UCSD-AML1 (cell line): ENCODE measurements at regions not wholly inside any gene's neighbourhood (a gene's known extent, or its start where the extent isn't known, plus 50 kb on each side); places are given as distances from the start of the nearest gene placed in this dataset.
"Not testable (repeated sequence)": the region's sequence is repeated elsewhere in the genome, so short reads cannot be mapped to it uniquely, and the experiment has no call there.

Experiments
- DNase-seq: peaks from one replicate; lab custom pipeline; 2025; ENCODE audit not compliant: unreplicated experiment; lab: John Stamatoyannopoulos, UW

GRCh38 chrX:13188731-13189309, 131.0 kb downstream of the ATXN3L start:
- no peak for DNase-seq

DNA sequence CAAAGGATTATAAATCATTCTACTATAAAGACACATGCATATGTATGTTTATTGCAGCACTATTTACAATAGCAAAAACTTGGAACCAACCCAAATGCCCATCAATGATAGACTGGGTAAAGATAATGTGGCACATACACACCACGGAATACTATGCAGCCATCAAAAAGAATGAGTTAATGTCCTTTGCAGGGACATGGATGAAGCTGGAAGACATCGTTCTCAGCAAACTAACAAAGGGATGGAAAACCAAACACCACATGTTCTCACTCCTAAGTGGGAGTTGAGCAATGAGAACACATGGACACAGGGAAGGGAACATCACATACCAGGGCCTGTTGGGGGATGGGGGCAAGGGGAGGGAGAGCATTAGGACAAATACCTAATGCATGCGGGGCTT, 133.2 kb downstream of the ATXN3L start:
- DNase-seq = not testable (repeated sequence)

- DNase-seq = no peak
Observed at GRCh38 chrX:13180807-13181206, 136.4 kb upstream of the FAM9C start.

GRCh38 chrX:13179586-13179985, 135.2 kb upstream of the FAM9C start:
- DNase-seq = no peak

DNA sequence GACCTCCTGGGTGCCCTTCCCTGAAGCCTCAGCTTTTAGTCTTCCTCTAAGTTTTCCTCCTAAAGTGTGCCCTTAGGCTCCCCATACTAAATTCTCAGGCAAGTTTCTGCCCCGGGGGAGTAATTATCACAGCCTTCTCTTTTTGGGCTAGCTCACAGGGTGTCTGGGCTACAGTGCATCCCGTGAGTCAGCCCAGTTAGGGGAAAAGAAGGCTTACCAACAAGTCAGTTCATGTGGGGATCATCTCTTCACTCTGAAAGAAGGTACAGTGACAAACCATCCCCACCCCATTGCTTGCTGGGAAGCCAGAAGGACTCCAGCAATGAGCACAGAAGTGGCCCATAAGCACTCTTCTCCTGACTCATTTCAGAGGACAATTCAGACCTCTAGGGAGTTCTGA, 134.7 kb upstream of the FAM9C start:
- no peak for DNase-seq

DNA sequence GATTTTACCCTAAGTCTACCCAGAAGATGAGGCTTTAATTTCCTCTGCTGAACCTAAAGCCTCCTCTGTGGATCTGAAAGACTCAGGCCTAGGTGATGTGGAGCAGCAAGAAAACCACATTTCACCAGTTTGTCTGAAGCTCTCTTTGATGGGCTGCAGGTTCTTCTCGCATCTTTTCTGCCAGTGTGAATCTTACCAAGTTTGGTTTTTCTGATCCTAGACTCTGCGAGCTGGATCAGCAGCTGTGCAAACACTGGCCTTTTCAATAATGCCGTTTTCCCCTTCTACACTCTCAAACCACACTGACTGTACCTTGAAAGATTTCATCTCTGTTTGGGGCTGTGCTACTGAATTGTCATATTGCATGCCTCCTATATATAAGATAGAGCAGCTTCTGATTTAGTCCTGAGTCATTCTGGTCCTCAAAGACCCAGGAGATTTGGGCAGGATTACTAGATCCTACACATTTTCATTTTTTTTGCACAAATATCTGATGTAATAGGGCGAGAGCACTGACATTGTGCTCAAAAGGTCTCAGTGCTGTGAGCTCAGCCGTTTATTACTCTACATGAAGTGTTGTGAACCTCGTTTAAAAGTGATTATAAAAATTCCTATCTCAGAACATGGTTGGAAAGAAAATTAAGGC, 133.6 kb upstream of the FAM9C start:
- no peak for DNase-seq

- no peak for DNase-seq
Observed at GRCh38 chrX:13175056-13175455, 130.6 kb upstream of the FAM9C start.

DNA sequence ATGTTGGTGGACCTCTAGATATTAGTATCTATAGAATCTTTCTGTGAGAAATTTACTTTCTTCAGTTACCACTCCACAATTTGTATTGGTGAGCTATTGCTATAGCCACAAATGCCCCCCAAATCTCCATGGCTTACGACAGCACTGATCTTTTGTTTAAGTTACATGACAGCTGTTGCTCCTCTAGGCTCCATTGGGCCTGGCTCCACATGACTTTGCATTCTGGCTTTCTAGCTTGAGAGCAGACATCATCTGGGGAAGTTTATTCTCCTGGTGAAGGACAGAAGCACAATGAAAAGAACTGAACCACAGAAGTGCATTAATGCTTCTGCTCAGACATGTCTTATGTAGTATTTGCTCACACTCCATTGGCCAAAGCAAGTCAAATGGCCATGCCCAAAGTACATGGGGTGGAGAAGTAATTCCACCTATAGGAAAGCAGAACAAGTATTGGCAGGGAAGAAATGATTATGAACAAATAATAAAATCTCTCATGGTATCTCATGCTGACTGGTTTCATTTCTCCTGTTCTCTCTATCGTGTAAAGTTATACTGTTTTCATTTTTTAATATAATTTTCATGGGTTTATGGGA, 126.6 kb upstream of the FAM9C start:
- DNase-seq = no peak

- no peak for DNase-seq
Observed at GRCh38 chrX:13169684-13170083, 125.3 kb upstream of the FAM9C start.

- DNase-seq = no peak
Observed at GRCh38 chrX:13168269-13168668, 123.8 kb upstream of the FAM9C start.

DNA sequence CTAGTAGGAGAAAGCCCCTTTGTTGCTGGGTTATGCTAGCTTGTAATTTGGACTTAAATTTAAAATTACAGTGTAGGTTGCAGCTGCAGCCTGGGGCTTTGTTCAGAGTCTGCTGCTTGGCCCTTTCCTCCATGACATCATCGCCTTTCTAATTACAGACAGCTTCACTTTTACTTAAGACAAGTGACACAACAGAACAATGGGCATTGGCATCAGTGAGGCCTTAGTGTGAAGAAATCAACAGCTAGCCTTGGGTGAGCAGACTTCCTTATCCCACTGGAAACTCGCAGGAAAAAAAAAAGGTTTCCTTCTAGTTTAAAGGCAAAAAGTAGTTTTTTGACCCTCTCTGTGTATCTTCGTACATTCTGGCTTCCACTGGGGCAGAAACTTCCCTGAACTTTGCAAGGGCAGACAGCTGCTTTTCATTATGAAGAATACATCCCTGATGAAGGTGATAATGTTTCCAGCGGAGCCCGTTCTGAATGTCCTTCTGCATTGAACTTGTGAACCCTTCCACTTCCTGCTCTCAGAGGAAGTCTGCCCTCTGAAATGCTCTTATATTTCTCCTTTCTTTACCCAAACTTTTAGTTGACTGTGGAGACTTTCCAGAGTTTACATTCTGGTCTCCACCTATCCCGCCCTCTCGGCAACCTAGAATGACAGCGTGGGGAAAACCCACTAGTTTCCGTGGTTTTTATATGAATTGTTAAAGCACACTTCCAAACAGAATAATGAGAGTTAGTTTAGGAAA, 123.2 kb upstream of the FAM9C start:
- no peak for DNase-seq

DNA sequence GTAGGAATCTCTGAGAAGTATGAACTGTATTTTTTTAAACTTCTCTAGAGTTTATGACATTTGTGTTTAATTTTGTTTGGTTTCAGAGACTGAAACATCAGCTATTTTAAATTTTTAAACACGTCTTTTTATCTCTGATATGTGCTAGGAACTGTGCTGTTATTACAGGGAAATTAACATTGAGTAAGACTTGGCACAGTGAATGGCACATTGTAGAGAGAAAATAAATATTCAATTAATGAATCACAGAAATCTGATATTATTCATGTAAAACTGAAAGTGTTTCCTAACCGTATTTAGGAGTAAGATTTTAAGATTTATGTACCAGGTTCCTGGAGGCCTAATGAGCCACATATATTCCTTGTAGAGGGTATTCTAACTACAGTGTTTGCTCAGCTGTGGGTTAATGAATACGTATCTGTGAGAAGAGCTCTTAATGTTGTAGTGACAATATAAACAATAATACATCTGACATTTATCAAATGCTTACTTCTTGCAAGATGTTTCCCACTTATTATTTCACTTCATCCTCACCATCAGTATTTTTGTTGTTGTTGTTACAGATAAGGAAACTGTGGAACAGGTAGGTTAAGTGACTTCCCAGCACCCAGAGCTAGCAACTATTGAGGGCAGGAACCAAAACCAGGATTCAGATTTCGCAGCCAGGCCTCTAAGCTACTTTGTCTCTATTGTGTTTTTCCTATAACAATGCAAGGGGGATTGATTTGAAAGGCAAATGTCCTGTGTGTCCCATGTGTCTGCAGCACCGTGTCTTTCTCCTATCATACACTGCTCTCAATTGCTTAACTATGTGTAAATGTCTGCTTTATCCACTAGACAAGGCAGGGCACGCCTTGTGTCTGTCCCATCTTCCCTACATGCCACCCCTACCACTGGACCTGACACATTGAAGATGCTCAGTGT, 121.1 kb upstream of the FAM9C start:
- no peak for DNase-seq

DNA sequence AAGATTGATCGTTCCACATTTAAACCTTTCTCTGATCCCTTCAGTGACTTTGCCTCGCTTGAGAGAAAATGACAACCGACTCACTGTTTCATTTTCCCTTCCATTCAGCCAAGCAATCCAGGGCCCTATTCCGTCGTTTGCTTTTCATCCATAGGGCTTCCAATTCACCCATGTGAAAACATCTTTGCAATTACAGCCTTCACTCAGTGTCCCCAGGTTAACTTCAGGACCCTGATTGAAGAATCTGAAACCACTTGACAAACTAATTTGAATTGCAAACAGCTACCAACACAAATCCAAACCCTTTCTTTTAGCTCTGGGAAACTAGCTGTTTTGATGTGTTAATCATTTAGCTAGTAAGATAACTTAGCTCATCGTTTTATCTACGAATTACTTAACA, 120.2 kb upstream of the FAM9C start:
- DNase-seq = no peak

DNA sequence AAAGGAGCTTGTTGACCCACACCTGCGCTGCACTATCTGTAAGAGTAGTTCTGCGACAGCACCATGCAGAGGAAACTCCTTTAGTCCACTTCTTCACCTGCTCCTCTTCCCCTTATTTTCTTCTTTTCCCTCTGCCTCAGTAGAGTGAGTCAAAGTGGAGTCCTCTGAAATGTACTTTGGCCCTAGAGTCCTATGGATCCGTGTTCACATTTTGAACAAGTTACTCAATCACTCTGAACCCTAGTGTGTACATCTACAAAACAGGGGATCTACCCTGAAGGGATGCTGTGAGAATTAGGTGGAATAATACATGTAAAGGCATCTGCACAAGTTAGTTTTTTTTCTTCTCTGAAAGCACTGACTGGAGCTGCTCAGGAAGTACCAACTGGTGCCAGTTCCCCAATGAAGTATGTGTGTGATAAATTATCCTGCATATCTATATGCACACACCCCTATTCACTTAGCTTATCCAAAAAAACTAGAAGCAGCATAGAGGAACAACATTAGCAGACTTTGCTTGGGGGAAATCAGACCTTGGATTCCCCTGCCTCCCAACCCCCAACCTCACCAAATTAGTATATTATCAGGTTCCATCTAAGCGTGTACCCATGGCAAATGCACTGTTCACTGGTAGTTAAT, 118.5 kb upstream of the FAM9C start:
- no peak for DNase-seq

DNA sequence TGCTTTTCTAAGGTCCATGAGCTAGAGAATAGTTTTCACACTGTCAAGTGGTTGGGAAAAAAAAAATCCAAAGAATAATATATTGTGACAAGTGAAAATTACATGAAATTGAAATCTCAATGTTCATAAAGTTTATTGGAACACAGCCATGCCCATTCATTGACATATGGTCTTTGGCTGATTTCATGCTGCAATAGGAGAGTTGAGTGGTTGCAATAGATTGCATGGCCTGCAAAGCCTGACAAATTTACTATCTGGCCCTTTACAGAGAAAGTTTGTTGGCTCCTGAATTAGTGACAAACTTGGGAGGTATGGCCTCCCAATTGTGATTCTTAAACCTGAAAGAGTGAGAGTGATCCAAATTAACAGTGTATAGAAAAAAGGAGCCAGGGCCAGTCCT, 115.5 kb upstream of the FAM9C start:
- no peak for DNase-seq

DNA sequence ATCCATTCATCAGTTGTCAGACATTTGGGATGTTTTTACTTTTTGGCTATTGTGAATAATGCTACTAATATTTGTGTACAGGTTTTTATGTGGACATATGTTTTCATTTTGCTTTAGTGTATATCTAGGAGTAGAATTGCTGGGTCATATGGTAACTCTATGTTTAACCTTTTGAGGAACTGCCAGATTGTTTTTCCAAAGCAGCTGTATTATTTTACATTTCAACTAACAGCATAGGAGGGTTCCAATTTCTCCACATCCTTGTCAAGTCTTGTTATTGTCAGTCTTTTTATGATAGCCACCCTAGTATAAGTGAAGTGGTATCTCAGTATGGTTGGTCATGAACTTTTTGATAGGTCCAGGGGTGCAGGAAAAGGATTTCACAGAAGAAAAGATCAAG, 114.5 kb upstream of the FAM9C start:
- DNase-seq = no peak

DNA sequence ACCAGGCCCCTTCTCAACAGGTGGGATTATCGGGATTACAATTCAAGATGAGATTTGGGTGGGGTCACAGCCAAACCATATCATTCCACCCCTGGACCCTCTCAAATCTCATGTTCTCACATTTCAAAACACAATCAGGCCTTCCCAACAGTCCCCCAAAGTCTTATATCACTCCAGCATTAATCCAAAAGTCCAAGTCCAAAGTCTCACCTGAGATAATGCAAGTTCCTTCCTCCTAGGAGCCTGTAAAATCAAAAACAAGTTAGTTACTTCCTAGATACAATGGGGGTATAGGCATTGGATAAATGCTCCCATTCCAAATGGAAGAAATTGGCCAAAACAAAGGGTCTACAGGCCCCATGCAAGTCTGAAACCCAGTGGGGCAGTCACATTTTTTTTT, 111.1 kb upstream of the FAM9C start:
- DNase-seq = not testable (repeated sequence)

DNA sequence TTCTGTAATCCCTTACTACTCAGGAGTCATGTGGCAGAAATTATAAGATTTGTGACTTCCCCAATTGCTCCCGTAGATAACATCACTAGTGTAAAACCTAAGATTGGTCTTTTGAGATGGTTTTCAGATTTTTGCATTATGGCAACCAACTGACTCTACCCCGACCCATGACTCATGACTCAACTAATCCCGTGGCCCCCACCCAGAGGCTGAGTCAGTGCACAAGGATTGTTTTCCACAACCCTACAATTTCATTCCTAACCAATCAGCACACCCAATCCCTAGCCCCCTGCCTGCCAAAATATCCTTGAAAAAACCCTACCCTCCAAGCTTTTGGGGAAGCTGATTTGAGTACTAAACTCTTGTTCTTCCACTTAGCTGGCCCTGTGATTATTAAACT, 109.4 kb upstream of the FAM9C start:
- DNase-seq = no peak

DNA sequence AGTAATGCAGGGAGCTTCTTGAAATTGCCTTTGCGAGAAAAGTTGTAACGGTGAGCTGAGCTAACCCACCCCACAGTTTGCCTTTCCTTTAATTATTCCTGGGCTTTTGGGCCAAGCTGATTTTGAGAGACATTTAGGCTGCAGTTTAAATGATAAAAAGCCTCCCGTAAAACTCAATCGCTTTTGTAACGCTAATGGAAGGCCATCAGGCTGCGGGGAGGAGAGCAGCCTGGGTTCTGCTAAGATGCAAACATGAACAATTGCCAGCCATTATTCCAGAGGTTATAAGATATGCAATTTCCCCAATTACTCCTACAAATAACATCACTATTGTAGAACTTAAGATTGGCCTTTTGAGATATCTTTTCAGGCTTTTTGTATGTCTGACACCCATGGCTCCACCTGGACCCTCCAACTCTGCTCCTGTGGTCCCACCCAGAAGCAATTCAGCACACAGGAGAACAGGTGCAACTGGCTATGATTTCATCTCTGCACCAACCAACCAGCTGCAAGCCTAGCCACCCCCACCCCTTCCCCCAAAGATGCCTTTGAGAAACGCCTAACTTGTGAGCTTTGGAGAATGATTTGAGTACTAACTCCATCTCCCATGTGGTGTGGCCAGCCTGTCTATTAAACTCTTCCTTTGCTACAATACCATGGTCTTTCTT, 108.2 kb upstream of the FAM9C start:
- no peak for DNase-seq
